PC-3 (cell line): ENCODE measurements at regions not wholly inside any gene's neighbourhood (a gene's known extent, or its start where the extent isn't known, plus 50 kb on each side); places are given as distances from the start of the nearest gene placed in this dataset.

Source experiments
- ATAC-seq: fragments of 200-7000 bp; cut with Tn5 transposase; 2 replicates; pipeline ENCODE4 v1.9.1; 2020; ENCODE audit warnings: mild to moderate bottlenecking, moderate library complexity
- BruUV-seq: library from RNA; stranded (reverse); fragments of 400-500 nt; replicated peaks from 2 replicates; lab custom pipeline; 2021; lab: Mats Ljungman, UMichigan
- CTCF ChIA-PET: fragments of 300-600 bp; sonication (Branson Sonifier 250); formaldehyde crosslinking; loops from one replicate; lab custom pipeline; 2022; ENCODE audit warnings: antibody characterized with exemption; lab: Charles Lee
- POLR2A ChIA-PET: fragments of 300-600 bp; sonication (Branson Sonifier 250); formaldehyde crosslinking; loops from one replicate; lab custom pipeline; 2022; ENCODE audit warnings: antibody characterized with exemption; ENCODE audit not compliant: unreplicated experiment; lab: Charles Lee
- DNase-seq: peaks from one replicate; pipeline ENCODE4 v3.0.0-alpha.2; 2015
- H2AFZ ChIP-seq: fragments of 300-600 bp; sonication (generic); 2 replicates; pipeline ENCODE4 v1.6.0; 2016; ENCODE audit warnings: antibody characterized with exemption, low read length
- H3F3A ChIP-seq: fragments of 300-600 bp; sonication (generic); one replicate; pipeline ENCODE4 v1.6.0; 2017; ENCODE audit warnings: antibody characterized with exemption, low read length, control low read depth, mild to moderate bottlenecking; ENCODE audit not compliant: unreplicated experiment
- H3K27ac ChIP-seq: fragments of 300-600 bp; sonication (generic); 2 replicates; pipeline ENCODE4 v1.5.1; 2016; ENCODE audit warnings: mild to moderate bottlenecking, low read length
- H3K27me3 ChIP-seq: fragments of 300-600 bp; sonication (generic); 2 replicates; pipeline ENCODE4 v1.6.1; 2016; ENCODE audit warnings: low read length, mixed read lengths
- H3K36me3 ChIP-seq: fragments of 300-600 bp; sonication (generic); 2 replicates; pipeline ENCODE4 v1.6.1; 2016; ENCODE audit warnings: low read depth, mixed run types, low read length, mixed read lengths
- H3K4me1 ChIP-seq: fragments of 300-600 bp; sonication (generic); 2 replicates; pipeline ENCODE4 v1.5.1; 2016; ENCODE audit warnings: low read length; ENCODE audit not compliant: insufficient read depth
- H3K4me2 ChIP-seq: fragments of 300-600 bp; sonication (generic); 2 replicates; pipeline ENCODE4 v1.6.0; 2016; ENCODE audit warnings: low read length
- H3K4me3 ChIP-seq: fragments of 300-600 bp; sonication (generic); 2 replicates; pipeline ENCODE4 v1.5.1; 2016; ENCODE audit warnings: mild to moderate bottlenecking, low read length, mixed read lengths
- H3K79me2 ChIP-seq: fragments of 300-600 bp; sonication (generic); 2 replicates; pipeline ENCODE4 v1.6.1; 2017; ENCODE audit warnings: low read length, mixed read lengths
- H3K9ac ChIP-seq: fragments of 300-600 bp; sonication (generic); 2 replicates; pipeline ENCODE4 v1.6.0; 2016; ENCODE audit warnings: mild to moderate bottlenecking, low read length
- H3K9me2 ChIP-seq: fragments of 300-600 bp; sonication (generic); replicated peaks from 2 replicates; pipeline ENCODE4 v1.6.1; 2016; ENCODE audit warnings: mixed run types, low read length, mixed read lengths
- H3K9me3 ChIP-seq: fragments of 300-600 bp; sonication (generic); 2 replicates; pipeline ENCODE4 v1.6.1; 2016; ENCODE audit warnings: low read length, mixed read lengths
- H4K20me1 ChIP-seq: fragments of 300-600 bp; sonication (generic); 2 replicates; pipeline ENCODE4 v1.6.1; 2016; ENCODE audit warnings: low read length, mixed read lengths
- EZH2 ChIP-seq: fragments of 300-600 bp; sonication (generic); IDR thresholded peaks from one replicate; pipeline ENCODE4 v1.6.1; 2017; ENCODE audit warnings: antibody characterized with exemption, mild to moderate bottlenecking, low read length; ENCODE audit not compliant: unreplicated experiment
- EZH2phosphoT487 ChIP-seq: fragments of 300-600 bp; sonication (generic); IDR thresholded peaks from 2 replicates; pipeline ENCODE4 v1.6.1; 2018; ENCODE audit warnings: mild to moderate bottlenecking, antibody characterized with exemption, low read length, borderline replicate concordance
- intact Hi-C: fragments of 100-400 bp; cut with micrococcal nuclease; formaldehyde crosslinking; loops from 2 replicates; pipeline ENCODE4 v1.9.0; 2023
- TF ChIP-seq, protein P1 (sequence below): fragments of 300-600 bp; sonication (generic); conservative IDR thresholded peaks from 2 replicates; pipeline ENCODE4 v1.5.1; 2017; ENCODE audit warnings: antibody characterized with exemption, low read depth, mild to moderate bottlenecking, low read length

DNA sequence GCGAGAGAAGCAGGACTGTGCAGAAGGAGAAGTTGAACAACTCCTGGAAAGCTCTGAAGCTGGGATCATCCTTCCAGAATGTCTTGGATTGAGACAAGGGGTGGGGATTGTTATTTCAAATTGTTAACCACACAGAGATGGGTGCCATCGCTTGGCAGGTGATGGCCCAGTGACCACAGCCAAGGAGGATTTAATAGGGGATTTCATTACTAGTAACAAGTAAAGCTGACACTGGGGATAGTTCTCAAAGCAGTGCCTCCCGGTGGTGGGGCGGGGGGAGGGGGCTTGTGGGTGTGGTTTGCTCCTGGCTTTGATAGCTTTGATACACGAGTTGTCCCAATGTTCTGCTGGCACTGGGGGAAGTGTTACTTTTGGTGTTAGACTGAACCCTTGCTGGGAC lies 59.2 kb downstream of the ZNF503 start:
- ChIA-PET CTCF (interaction anchor here (1.4 kb wide), 1 partner anchor 47 kb away, joined by 3 read pairs; no protein-coding TSS in a partner anchor), POLR2A (interaction anchor here (0.6 kb wide), 1 partner anchor 1724 kb away, joined by 3 read pairs; no protein-coding TSS in a partner anchor)
- Histone ChIP-seq H3K9me2 (no peaks in the 10 kb centered on the region), H3K36me3 (no peaks in the 10 kb centered on the region), H4K20me1 (no peaks in the 10 kb centered on the region), H3K4me3 (no peak overlapping the region), H3K9ac (no peak overlapping the region), H3K79me2 (no peaks in the 10 kb centered on the region), H3K9me3 (no peaks in the 10 kb centered on the region), H3K27ac (no peak overlapping the region), H3K27me3 (peaks cover 50% of the 10 kb centered on the region), H3K4me1 (no peaks in the 10 kb centered on the region), H3F3A (no peaks in the 10 kb centered on the region), H2AFZ (no peak overlapping the region), H3K4me2 (no peak overlapping the region)
- ATAC-seq: no peak
- BruUV-seq: no TSS peak
- TF ChIP-seq, protein P1, sequence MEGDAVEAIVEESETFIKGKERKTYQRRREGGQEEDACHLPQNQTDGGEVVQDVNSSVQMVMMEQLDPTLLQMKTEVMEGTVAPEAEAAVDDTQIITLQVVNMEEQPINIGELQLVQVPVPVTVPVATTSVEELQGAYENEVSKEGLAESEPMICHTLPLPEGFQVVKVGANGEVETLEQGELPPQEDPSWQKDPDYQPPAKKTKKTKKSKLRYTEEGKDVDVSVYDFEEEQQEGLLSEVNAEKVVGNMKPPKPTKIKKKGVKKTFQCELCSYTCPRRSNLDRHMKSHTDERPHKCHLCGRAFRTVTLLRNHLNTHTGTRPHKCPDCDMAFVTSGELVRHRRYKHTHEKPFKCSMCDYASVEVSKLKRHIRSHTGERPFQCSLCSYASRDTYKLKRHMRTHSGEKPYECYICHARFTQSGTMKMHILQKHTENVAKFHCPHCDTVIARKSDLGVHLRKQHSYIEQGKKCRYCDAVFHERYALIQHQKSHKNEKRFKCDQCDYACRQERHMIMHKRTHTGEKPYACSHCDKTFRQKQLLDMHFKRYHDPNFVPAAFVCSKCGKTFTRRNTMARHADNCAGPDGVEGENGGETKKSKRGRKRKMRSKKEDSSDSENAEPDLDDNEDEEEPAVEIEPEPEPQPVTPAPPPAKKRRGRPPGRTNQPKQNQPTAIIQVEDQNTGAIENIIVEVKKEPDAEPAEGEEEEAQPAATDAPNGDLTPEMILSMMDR: no peak
- TF ChIP-seq EZH2phosphoT487 (no peak), EZH2 (no peak)
- no peak for DNase-seq
- intact Hi-C loops: no loop called here

DNA sequence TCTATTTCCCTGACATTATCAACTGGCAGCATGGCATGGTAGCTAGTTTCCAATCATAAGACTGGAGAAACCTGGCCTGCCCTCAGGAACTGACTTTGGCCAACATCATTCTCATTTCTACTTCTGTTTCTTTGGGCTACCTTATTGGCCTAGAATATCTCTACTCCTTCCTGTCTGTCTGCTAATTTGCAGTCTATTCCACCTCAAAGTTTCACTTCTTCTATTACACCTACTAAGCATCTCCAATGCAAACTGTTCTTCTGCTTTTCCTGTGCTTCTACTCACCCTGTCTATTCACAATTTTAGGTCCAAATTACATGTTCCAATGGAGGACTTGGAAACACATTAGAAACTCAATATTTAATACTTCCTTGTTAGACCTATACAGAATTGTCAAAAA lies 65.6 kb downstream of the ZNF503 start:
- Histone ChIP-seq H3K36me3 (no peaks in the 10 kb centered on the region), H3K4me2 (no peak overlapping the region), H3K9me2 (no peaks in the 10 kb centered on the region), H3K27me3 (peaks cover 18% of the 10 kb centered on the region), H3K27ac (no peak overlapping the region), H3K4me3 (no peak overlapping the region), H3F3A (no peaks in the 10 kb centered on the region), H3K4me1 (no peaks in the 10 kb centered on the region), H3K9ac (no peak overlapping the region), H3K9me3 (no peaks in the 10 kb centered on the region), H3K79me2 (no peaks in the 10 kb centered on the region), H4K20me1 (no peaks in the 10 kb centered on the region), H2AFZ (no peak overlapping the region)
- DNase-seq (no peak), ATAC-seq (no peak)
- ChIA-PET POLR2A (interaction anchor here (0.5 kb wide), 1 partner anchor 99 kb away, joined by 3 read pairs; no protein-coding TSS in a partner anchor), CTCF (no interaction called here)
- TF ChIP-seq, protein P1: no peak
- no peak for TF ChIP-seq EZH2phosphoT487
- no peak for TF ChIP-seq EZH2
- BruUV-seq: no TSS peak
- intact Hi-C loops: no loop called here

DNA sequence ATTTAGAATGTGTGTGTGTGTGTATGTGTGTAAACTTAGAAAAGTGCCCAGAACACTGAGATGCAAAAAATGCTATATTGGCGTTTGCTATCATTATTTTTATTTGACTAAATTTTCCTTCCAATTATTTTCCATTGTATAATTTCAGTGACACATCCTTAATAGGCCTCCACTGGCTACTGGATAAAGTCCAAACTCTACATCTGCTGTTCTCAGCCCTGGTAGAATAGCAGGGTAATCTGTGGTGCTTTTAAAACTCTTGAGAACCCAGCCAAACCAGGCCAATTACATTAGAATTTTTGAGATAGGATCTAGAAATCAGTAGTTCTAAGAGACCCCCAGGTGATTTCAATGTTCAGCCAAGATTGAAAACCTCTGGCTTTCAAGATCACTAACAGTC lies 66.4 kb downstream of the ZNF503 start:
- ATAC-seq: no peak
- BruUV-seq: no TSS peak
- TF ChIP-seq EZH2 (no peak), EZH2phosphoT487 (no peak)
- TF ChIP-seq, protein P1: no peak

More for the DNA sequence above, 66.4 kb downstream of the ZNF503 start:
- Histone ChIP-seq H3K9me2 (no peaks in the 10 kb centered on the region), H3K9ac (no peak overlapping the region), H3K9me3 (no peaks in the 10 kb centered on the region), H3K36me3 (no peaks in the 10 kb centered on the region), H3F3A (no peaks in the 10 kb centered on the region), H3K27me3 (peaks cover 11% of the 10 kb centered on the region), H3K4me3 (no peak overlapping the region), H2AFZ (no peak overlapping the region), H3K79me2 (no peaks in the 10 kb centered on the region), H3K4me2 (no peak overlapping the region), H4K20me1 (no peaks in the 10 kb centered on the region), H3K4me1 (no peaks in the 10 kb centered on the region), H3K27ac (no peak overlapping the region)
- no peak for DNase-seq
- ChIA-PET POLR2A (no interaction called here), CTCF (no interaction called here)
- intact Hi-C loops: no loop called here
